ENCODE measurements at regions not wholly inside any gene's neighbourhood (a gene's known extent, or its start where the extent isn't known, plus 50 kb on each side); places are given as distances from the start of the nearest gene placed in this dataset.

GRCh38 chrX:121931567-121931966 lies 884.2 kb downstream of the GLUD2 start:
- H3K36me3 ChIP-seq (ENCODE audit: control insufficient read depth in 2 of 2, extremely low read depth in 1 of 2, insufficient read depth in 2 of 2, low read length in 2 of 2) = no peaks in the 10 kb centered on the region
- no peak for DNase-seq (ENCODE audit: low read depth, low spot score)
- dilution Hi-C loops (cut with MboI; ENCODE audit: extremely low pct_ligation_motif_present, low sequenced_read_pairs) = no loop called here
- H3K4me2 ChIP-seq (ENCODE audit: control insufficient read depth, extremely low read depth, insufficient read depth, low read depth, low read length) = no peak overlapping the region
- no peaks in the 10 kb centered on the region for H3K27me3 ChIP-seq (ENCODE audit: control insufficient read depth, extremely low read depth, insufficient read depth, low read length)
- H3K9me1 ChIP-seq (ENCODE audit: control insufficient read depth, extremely low read depth, insufficient read depth, low read length) = no peaks in the 10 kb centered on the region
- FAIRE-seq = no peak
- no peaks in the 10 kb centered on the region for H3K4me1 ChIP-seq (ENCODE audit: control insufficient read depth, extremely low read depth, insufficient read depth, low read length)
- H3K27ac ChIP-seq (ENCODE audit: control insufficient read depth, insufficient read depth, low read length) = no peak overlapping the region
- no peak overlapping the region for H2AFZ ChIP-seq (ENCODE audit: control insufficient read depth, low read length)
- H3K9me3 ChIP-seq (ENCODE audit: control insufficient read depth, low read depth, low read length) = no peaks in the 10 kb centered on the region
- no peak overlapping the region for H3K9ac ChIP-seq (ENCODE audit: control insufficient read depth, extremely low read depth, insufficient read depth, low read length)
- TF ChIP-seq CTCF (optimal IDR thresholded peaks at IDR 0.05 in 1 of 3, IDR thresholded peaks at IDR 0.05 in 1 of 3, conservative IDR thresholded peaks at IDR 0.05 in 1 of 3; ENCODE audit: extremely low read depth in 1 of 3, insufficient read depth in 2 of 3, low read length in 3 of 3) (no peak), EZH2 (IDR thresholded peaks at IDR 0.05; ENCODE audit: low read length) (no peak)
- H4K20me1 ChIP-seq (ENCODE audit: control insufficient read depth, extremely low read depth, insufficient read depth, low read length) = no peaks in the 10 kb centered on the region
- no peak overlapping the region for H3K4me3 ChIP-seq (ENCODE audit: control insufficient read depth in 2 of 3, extremely low read depth in 1 of 3, insufficient read depth in 2 of 3, low read depth in 1 of 3, low read length in 3 of 3)
- no peaks in the 10 kb centered on the region for H3K79me2 ChIP-seq (ENCODE audit: control insufficient read depth, insufficient read depth, low read length)

DNA sequence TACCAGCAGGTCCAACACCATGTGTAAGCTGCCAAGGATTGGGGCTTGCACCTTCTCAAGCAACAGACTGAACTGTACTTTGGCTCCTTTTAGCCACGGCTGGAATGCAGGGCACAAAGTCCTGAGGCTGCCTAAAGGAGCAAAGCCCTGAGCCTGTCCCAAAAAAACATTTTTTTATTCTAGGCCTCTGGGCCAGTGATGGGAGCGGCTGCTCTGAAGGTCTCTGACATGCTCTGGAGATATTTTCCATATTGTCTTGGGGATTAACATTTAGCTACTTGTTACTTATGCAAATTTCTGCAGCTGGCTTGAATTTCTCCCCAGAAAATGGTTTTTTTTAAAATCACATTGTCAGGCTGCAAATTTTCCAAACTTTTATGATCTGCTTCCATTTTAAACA lies 885.3 kb downstream of the GLUD2 start:
- Histone ChIP-seq H4K20me1 (ENCODE audit: control insufficient read depth, extremely low read depth, insufficient read depth, low read length) (no peaks in the 10 kb centered on the region), H3K36me3 (ENCODE audit: control insufficient read depth in 2 of 2, extremely low read depth in 1 of 2, insufficient read depth in 2 of 2, low read length in 2 of 2) (no peaks in the 10 kb centered on the region), H3K79me2 (ENCODE audit: control insufficient read depth, insufficient read depth, low read length) (no peaks in the 10 kb centered on the region), H2AFZ (ENCODE audit: control insufficient read depth, low read length) (no peak overlapping the region), H3K4me1 (ENCODE audit: control insufficient read depth, extremely low read depth, insufficient read depth, low read length) (no peaks in the 10 kb centered on the region), H3K9me1 (ENCODE audit: control insufficient read depth, extremely low read depth, insufficient read depth, low read length) (no peaks in the 10 kb centered on the region), H3K27ac (ENCODE audit: control insufficient read depth, insufficient read depth, low read length) (no peak overlapping the region), H3K27me3 (ENCODE audit: control insufficient read depth, extremely low read depth, insufficient read depth, low read length) (no peaks in the 10 kb centered on the region), H3K9me3 (ENCODE audit: control insufficient read depth, low read depth, low read length) (no peaks in the 10 kb centered on the region), H3K4me3 (ENCODE audit: control insufficient read depth in 2 of 3, extremely low read depth in 1 of 3, insufficient read depth in 2 of 3, low read depth in 1 of 3, low read length in 3 of 3) (no peak overlapping the region), H3K4me2 (ENCODE audit: control insufficient read depth, extremely low read depth, insufficient read depth, low read depth, low read length) (no peak overlapping the region), H3K9ac (ENCODE audit: control insufficient read depth, extremely low read depth, insufficient read depth, low read length) (no peak overlapping the region)
- DNase-seq (ENCODE audit: low read depth, low spot score) (no peak), FAIRE-seq (no peak)
- no peak for TF ChIP-seq EZH2 (IDR thresholded peaks at IDR 0.05; ENCODE audit: low read length)
- no peak for TF ChIP-seq CTCF (optimal IDR thresholded peaks at IDR 0.05 in 1 of 3, IDR thresholded peaks at IDR 0.05 in 1 of 3, conservative IDR thresholded peaks at IDR 0.05 in 1 of 3; ENCODE audit: extremely low read depth in 1 of 3, insufficient read depth in 2 of 3, low read length in 3 of 3)
- dilution Hi-C loops (cut with MboI; ENCODE audit: extremely low pct_ligation_motif_present, low sequenced_read_pairs) = no loop called here

Data from keratinocyte (primary cell).